ENCODE measurements at regions not wholly inside any gene's neighbourhood (a gene's known extent, or its start where the extent isn't known, plus 50 kb on each side); places are given as distances from the start of the nearest gene placed in this dataset.

DNA sequence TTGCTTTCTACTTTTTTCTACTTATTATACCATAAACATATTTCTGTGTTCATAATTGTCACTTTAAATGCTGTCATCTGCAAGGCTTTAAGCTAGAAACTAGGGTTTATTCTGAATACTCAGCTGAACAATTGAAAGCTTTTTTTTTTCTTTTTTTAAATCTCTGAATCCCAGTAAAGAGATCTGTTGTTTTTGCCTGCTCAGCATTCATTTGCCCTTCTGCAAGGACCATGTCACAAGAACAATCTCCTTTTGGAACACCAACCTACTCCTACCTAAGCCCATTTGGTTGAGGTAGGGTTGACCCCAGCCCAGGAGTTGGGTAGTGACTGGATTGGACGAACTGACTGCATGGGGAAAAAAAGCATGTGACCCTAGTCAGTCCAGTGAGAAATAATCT lies 92.6 kb downstream of the MZT1 start:
- DNase-seq (ENCODE audit: low read depth, low spot score), result no peak
- intact Hi-C loops (cut with micrococcal nuclease), result no loop called here

More for the DNA sequence above, 92.6 kb downstream of the MZT1 start:
- Histone ChIP-seq H3K4me1 (ENCODE audit: control insufficient read depth in 1 of 2, insufficient read depth in 2 of 2, low read length in 2 of 2) (no peaks in the 10 kb centered on the region), H2AFZ (ENCODE audit: low read depth, low read length, poor library complexity, severe bottlenecking) (no peak overlapping the region), H3K9ac (ENCODE audit: low read length) (no peak overlapping the region), H4K20me1 (ENCODE audit: insufficient read depth) (no peaks in the 10 kb centered on the region), H3K4me2 (ENCODE audit: low read length) (no peak overlapping the region), H3K36me3 (ENCODE audit: control insufficient read depth in 1 of 2, insufficient read depth in 2 of 2, low read length in 2 of 2) (no peaks in the 10 kb centered on the region), H3K79me2 (ENCODE audit: insufficient read depth, low read length) (no peaks in the 10 kb centered on the region), H3K9me2 (ENCODE audit: insufficient read depth) (no peaks in the 10 kb centered on the region), H3K4me3 (replicated peaks in 1 of 2; ENCODE audit: low read depth in 1 of 2, low read length in 2 of 2) (no peak overlapping the region), H3K9me3 (ENCODE audit: control insufficient read depth in 1 of 2, insufficient read depth in 1 of 2, low read depth in 1 of 2, low read length in 2 of 2) (no peaks in the 10 kb centered on the region), H3K27me3 (ENCODE audit: insufficient read depth, low read length) (no peaks in the 10 kb centered on the region), H3K27ac (ENCODE audit: low read depth, low read length) (no peak overlapping the region)
- TF ChIP-seq EZH2 (IDR thresholded peaks at IDR 0.05) (no peak), EZH2phosphoT487 (IDR thresholded peaks at IDR 0.05; ENCODE audit: borderline replicate concordance) (no peak), TCF7L2 (IDR thresholded peaks at IDR 0.05; ENCODE audit: borderline replicate concordance, extremely low read depth, insufficient read depth, insufficient read length) (no peak), ZNF274 (IDR thresholded peaks at IDR 0.05; ENCODE audit: low read depth, low read length) (no peak), MAX (IDR thresholded peaks at IDR 0.05) (no peak), POLR2AphosphoS5 (IDR thresholded peaks at IDR 0.05; ENCODE audit: low read depth, low read length) (no peak), ZFX (IDR thresholded peaks at IDR 0.05) (no peak), SRF (IDR thresholded peaks at IDR 0.05; ENCODE audit: low read depth) (no peak), RAD21 (IDR thresholded peaks at IDR 0.05; ENCODE audit: low read depth) (no peak), JUND (IDR thresholded peaks at IDR 0.05) (no peak), EGR1 (IDR thresholded peaks at IDR 0.05; ENCODE audit: low read depth) (no peak), REST (IDR thresholded peaks at IDR 0.05; ENCODE audit: low read depth) (no peak), FOSL1 (IDR thresholded peaks at IDR 0.05; ENCODE audit: low read depth) (no peak), CTCF (IDR thresholded peaks at IDR 0.05 in 2 of 3, conservative IDR thresholded peaks at IDR 0.05 in 1 of 3; ENCODE audit: borderline replicate concordance in 1 of 3, insufficient read depth in 1 of 3, low read depth in 2 of 3, low read length in 2 of 3) (no peak), CBX3 (IDR thresholded peaks at IDR 0.05; ENCODE audit: low read depth) (no peak)
- TF ChIP-seq, protein P1, sequence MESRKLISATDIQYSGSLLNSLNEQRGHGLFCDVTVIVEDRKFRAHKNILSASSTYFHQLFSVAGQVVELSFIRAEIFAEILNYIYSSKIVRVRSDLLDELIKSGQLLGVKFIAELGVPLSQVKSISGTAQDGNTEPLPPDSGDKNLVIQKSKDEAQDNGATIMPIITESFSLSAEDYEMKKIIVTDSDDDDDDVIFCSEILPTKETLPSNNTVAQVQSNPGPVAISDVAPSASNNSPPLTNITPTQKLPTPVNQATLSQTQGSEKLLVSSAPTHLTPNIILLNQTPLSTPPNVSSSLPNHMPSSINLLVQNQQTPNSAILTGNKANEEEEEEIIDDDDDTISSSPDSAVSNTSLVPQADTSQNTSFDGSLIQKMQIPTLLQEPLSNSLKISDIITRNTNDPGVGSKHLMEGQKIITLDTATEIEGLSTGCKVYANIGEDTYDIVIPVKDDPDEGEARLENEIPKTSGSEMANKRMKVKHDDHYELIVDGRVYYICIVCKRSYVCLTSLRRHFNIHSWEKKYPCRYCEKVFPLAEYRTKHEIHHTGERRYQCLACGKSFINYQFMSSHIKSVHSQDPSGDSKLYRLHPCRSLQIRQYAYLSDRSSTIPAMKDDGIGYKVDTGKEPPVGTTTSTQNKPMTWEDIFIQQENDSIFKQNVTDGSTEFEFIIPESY (IDR thresholded peaks at IDR 0.05; ENCODE audit: extremely low read depth, insufficient replicate concordance, low read length), result no peak
- no TSS peak for BruUV-seq (replicated peaks)
- ChIA-PET POLR2A (no interaction called here), CTCF (no interaction called here), RAD21 (ENCODE audit: low non-redundant PET in 1 of 2, low total read pairs in 2 of 2, uncharacterized antibody in 2 of 2, unreplicated experiment in 2 of 2) (no interaction called here)
- ATAC-seq, result no peak
